Heart left ventricle (tissue), 13 donors: ENCODE measurements at regions not wholly inside any gene's neighbourhood (a gene's known extent, or its start where the extent isn't known, plus 50 kb on each side); places are given as distances from the start of the nearest gene placed in this dataset.

Experiments used
- CTCF ChIP-seq, 12 donors: fragments of 200-600 bp; sonication (generic) in 4 of 12; IDR thresholded peaks; one replicate each; pipeline versions ENCODE4 v1.5.0 to v1.8.0; 2018 to 2022; ENCODE audit warnings: antibody characterized with exemption in 12 of 12, mild to moderate bottlenecking in 5 of 12
- POLR2A ChIP-seq, 2 donors: fragments of 450-650 bp; IDR thresholded peaks; one replicate each; pipeline ENCODE4 v1.6.1; 2017; ENCODE audit warnings: antibody characterized with exemption in 2 of 2, mild to moderate bottlenecking in 2 of 2, moderate library complexity in 2 of 2
- donor health status: ischemic (EF 13 %, LVEDD 7.1; RV severe dilation, severe dysfunction).
- donor health status: DM: no; HTN: yes; CAD: no.
- donor health status: DM: no; HTN: no; CAD: no.
- donor health status: ischemic (EF 25% LVEDD 6.9; RV normal size, moderate dysfunction).
- donor health status: ischemic (EF 25% LVEDD 5.7; RV mildly dilated, moderate dysfunction).
- donor health status: ischemic (EF 35%, LVEDD 5.7; RV mildly dilated, moderate dysfunction).
- donor health status: nonischemic (EF 11% LVEDD 7.7; RV severe dilation, severe dysfunction).
- donor health status: DM: yes; HTN: yes; CAD: no.
- donor health status: PGD.
- donor health status: ischemic (EF 29% LVEDD 5.4; RV normal size, mild dysfunction).
- donor health status: nonischemic (EF 23%, LVEDD 6.1; RV moderate dilation, normal function).

- no peak for TF ChIP-seq CTCF (IDR thresholded peaks at IDR 0.05)
- no peak for TF ChIP-seq POLR2A (IDR thresholded peaks at IDR 0.05)
Observed at GRCh38 chr9:89845321-89845720, 240.5 kb downstream of the GADD45G start.
